ENCODE measurements at regions not wholly inside any gene's neighbourhood (a gene's known extent, or its start where the extent isn't known, plus 50 kb on each side); places are given as distances from the start of the nearest gene placed in this dataset.

DNA sequence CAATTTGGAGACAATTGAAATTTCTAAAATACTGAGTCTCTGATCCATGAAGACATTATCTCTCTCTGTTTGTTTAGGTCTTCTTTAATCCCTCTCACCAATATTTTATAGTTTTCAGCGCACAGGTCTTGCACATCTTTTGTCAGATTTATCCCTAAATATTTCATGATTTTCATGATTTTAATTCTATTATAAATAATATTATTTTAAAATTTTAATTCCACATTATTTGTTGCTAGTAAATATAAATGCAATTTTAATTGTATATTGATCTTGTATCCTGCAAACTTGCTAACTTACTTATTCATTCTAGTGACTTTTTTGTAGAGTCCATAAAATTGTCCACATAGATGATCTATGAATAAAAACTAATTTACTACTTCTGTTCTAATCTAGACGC is 112.6 kb upstream of the TNPO1 start:
- TF ChIP-seq CTCF (IDR thresholded peaks at IDR 0.05): no peak
- TF ChIP-seq POLR2A (IDR thresholded peaks at IDR 0.05): no peak

All from breast epithelium (tissue), 3 donors.